ENCODE measurements at regions not wholly inside any gene's neighbourhood (a gene's known extent, or its start where the extent isn't known, plus 50 kb on each side); places are given as distances from the start of the nearest gene placed in this dataset.

DNA sequence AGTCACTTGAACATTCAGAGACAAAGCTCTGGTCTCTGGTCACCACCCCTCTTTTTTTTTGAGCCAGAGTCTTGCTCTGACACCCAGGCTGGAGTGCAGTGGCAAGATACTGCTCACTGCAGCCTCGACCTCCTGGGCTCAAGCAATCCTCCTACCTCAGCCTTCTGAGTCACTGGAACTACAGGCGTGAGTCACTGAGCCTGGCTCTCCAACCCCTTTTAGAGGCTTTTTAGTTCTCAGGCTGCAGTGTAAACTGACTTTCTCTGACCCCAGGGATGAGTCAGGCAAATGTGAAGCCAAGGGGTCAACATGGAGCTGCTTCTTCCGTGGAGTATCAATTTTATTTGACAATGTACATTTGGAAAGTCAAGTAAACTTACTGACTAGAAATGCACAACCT, 229.2 kb downstream of the PTTG2 start:
- DNase-seq, result no peak

GRCh38 chr4:38190717-38191178, 230.6 kb downstream of the PTTG2 start:
- no peak for DNase-seq

DNA sequence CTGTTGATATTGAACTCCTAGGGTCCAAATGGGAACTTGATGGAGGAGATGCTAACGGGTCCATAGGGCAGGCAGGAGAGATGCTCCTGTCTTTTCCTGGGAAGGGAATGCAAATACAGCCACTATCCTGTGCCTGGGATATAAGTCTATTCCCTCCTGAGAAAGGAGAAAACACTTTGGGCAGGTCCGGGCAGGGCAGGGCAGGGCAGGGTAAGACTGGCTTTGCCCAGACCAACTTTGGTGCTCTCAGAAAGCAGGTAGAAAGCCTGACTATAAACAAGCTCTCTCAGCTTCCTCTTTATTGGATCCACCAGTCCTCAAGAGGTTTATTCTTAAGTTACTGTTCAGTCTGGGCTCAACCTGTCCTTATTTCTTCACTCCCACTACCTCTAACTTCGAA, 232.3 kb downstream of the PTTG2 start:
- no peak for DNase-seq

GRCh38 chr4:38193236-38193863, 233.2 kb downstream of the PTTG2 start:
- DNase-seq, result no peak

DNA sequence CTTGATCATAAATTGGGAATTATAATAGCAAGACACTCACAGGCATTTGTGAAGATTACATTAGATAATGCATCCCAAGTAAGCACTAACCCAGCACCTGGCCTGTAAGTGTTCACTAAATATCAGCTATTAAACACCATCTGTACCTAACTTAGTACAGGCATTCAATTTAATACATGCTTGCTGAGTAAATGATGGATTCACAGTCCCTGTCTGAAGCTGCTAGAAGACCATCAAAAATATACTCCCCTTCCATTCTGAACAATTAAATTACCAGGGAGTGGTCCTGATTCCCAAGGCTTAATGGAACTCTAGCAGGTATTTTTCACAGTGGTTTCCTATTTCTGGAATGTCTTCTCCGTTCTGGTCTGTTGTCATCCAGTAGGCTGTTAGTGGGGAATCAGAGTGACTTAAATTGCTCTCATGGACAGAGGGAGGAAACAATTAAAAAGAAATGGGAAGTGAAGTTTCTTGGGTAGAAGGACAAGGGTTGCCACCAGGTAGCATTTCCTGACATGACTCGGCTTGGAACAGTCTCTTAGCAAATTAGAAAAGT, 233.9 kb downstream of the PTTG2 start:
- DNase-seq, result no peak

GRCh38 chr4:38195486-38195885, 235.3 kb downstream of the PTTG2 start:
- DNase-seq, result no peak

- DNase-seq, result no peak
These were observed 235.7 kb downstream of the PTTG2 start for GRCh38 chr4:38195911-38196310.

DNA sequence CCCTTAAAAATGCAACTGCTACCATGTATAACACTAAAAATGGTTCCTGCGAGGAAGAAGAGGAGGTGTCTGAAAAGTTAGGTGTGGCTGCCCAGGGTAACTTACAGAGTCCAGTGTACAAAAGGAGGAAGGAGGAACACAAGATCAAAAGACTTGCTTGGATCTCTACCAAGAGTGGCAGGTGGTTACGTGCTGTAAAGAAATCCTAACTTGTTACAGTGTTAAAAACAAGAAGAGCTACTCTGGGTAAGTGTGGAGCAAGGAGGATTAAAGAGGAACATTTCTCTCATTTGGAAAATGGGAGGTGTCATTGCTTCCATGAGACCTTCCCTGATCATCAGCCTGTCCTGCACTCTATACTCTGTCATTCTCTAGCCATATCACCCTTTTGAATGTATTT, 242.0 kb downstream of the PTTG2 start:
- no peak for DNase-seq

DNA sequence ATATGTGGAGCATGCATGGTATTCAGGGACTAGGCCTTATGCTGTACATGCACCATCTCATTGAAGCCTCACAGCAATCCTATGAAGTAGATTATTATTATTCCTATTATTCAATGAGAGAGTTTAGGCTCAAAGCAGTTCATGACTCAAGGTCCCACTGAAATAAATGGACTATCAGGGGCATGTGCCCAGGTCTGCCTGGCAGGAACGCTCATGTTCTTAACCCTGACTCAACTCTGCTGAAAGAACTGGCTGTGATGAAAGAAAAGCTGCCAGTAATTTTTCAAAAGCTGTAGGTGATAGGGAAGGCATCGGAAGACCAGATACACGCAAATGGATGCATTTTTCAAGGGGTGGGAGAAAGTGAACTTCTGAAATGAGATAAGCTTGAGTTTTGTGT, 243.4 kb downstream of the PTTG2 start:
- DNase-seq, result no peak

- DNase-seq, result no peak
These were observed 244.3 kb downstream of the PTTG2 start for GRCh38 chr4:38204339-38205035.

GRCh38 chr4:38205261-38205660, 245.1 kb downstream of the PTTG2 start:
- no peak for DNase-seq

- no peak for DNase-seq
These were observed 246.9 kb downstream of the PTTG2 start for GRCh38 chr4:38207110-38207457.

GRCh38 chr4:38209654-38210053, 249.5 kb downstream of the PTTG2 start:
- no peak for DNase-seq

DNA sequence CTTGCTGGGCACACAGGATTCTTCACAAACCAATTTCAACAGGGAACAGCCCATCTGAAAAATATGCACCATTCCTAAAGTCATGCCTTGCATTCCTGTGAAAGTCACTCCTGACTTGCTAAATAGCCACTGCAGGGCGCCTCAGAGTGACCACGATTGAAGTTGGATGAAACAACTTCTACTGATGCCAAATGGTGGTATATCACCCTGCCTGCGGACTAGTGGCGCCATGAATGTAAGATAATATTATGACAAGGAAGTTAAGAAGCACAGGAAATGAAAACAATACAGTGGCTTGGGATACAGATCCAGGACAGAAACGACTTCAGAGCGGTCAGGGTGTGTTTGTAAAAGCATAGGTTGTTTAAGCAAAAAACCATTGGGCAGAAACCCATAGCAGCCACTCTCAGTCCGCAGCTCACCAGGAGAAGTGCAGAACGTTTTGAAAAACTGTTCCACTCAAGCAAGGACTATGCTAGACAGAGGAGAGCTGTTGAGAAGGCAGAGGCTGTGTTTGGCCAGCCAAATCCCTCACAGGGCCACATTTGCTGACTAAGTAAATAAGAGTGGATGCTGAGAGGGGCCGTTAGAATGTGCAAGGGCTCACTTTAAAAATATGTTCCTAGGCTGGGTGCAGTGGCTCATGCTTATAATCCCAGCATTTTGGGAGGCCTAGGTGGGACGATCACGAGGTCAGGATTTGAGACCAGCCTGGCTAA, 250.4 kb downstream of the PTTG2 start:
- DNase-seq, result no peak

DNA sequence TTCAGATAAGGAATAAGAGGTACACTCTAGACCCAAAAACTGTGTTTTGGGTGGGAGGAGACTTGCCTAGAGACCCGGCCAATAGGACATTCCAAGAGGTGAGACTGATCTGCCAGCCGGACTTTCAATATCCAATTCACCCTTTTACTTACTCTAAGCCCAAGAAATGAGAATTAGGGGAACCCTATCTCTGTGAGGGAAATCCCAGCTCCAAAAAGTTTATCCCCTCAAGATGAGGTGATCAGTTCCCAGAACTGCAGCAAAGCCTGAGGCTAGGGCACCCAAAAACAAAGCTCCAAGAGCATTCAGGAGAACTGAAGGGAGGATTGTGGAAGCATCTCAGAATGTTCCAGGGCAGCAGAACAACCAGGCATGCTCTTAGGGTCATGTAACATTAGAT, 251.7 kb downstream of the PTTG2 start:
- DNase-seq, result no peak

- no peak for DNase-seq
These were observed 253.0 kb downstream of the PTTG2 start for GRCh38 chr4:38213083-38213805.

- DNase-seq, result no peak
These were observed 262.7 kb downstream of the PTTG2 start for GRCh38 chr4:38222892-38223291.

- no peak for DNase-seq
These were observed 263.1 kb downstream of the PTTG2 start for GRCh38 chr4:38223306-38223705.

- no peak for DNase-seq
These were observed 263.6 kb downstream of the PTTG2 start for GRCh38 chr4:38223782-38224236.

DNA sequence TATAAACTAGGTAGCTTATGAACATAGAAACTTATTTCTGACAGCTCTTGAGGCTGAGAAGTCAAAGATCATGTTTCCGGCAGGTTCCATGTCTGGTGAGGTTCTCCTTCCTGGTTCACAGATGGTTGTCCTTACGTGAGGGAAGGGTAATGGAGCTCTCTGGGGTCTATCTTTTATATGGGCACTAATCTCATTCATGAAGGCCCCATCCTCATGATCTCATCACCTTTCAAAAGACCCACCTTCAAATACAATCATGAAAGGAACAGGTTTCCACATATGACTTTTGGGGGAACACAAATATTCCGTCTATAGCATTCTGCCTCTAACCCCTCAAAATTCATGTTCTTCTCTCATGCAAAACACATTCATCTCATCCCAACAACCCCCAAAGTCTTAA, 264.7 kb downstream of the PTTG2 start:
- no peak for DNase-seq

- DNase-seq, result no peak
These were observed 266.0 kb downstream of the PTTG2 start for GRCh38 chr4:38226170-38226569.

DNA sequence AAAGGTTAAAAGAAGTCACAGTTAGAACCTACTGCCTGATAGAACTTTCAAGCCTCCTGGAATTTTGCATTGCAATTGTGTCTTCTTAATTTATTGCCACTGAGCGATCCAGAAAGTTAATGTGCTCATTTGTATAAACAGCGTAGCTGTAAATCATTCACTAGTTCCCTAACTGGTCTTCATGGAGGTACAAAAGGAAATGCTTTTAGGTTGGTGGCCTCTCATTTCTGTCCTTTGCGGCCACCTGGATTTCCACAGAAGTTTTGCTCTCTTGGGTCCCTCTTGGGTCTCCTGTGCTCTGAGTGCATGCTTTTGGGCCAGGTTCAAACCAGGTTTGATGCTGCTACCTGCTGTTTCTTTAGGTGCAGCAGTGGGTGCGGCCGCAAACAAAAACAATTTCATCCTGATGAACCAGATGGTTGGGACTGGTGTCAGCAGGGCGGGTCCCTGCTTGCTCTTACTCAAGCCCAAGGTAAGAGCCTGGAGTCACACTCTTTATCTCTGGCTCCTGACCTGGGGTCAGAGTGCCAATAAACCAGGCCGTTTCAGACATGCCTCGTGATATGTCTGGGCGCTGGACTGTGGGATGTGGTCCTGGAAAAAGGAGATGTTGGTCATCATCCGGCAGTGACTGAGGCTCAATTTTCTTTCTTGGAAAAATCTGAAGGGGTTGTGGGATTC, 270.1 kb downstream of the PTTG2 start:
- DNase-seq, result no peak
